CD4-positive, alpha-beta T cell treated with Interleukin-15 for 4 hours (primary cell): ENCODE measurements at regions not wholly inside any gene's neighbourhood (a gene's known extent, or its start where the extent isn't known, plus 50 kb on each side); places are given as distances from the start of the nearest gene placed in this dataset.
A peak's percentile ranks its signal among the peaks of the same experiment; 100 is the strongest.
"Not testable (repeated sequence)": the region's sequence is repeated elsewhere in the genome, so short reads cannot be mapped to it uniquely, and the experiment has no call there.

Source experiments
- DNase-seq: peaks from one replicate; pipeline ENCODE4 v3.0.0-alpha.2; 2020; ENCODE audit warnings: low spot score

DNA sequence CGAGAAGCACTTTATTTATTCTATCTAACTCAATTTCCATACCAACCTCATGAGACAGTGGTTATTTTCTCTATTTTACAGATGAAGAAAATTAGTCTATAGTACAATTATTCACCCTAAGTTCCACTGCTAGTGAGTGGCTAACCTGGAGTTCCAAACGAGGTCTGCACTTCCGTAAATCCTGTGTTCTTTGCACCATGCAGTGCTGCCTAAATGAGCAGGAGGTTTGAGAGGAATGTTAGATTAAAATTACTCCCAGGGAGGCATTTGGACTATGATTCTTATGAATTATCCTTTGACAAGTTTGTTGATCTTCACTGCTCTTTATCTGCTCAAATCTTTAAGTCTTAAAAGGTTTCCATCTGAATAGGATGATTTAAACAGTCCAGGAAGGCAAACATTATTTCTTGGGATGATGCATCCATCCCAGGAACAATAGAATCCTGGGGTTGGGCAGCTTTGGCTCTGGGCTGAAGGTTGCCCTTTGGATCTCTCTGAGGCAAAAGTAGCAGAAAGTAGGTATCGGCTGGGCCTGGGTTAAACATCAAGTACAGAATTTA lies 400.8 kb downstream of the REEP3 start:
- DNase-seq: no peak

DNA sequence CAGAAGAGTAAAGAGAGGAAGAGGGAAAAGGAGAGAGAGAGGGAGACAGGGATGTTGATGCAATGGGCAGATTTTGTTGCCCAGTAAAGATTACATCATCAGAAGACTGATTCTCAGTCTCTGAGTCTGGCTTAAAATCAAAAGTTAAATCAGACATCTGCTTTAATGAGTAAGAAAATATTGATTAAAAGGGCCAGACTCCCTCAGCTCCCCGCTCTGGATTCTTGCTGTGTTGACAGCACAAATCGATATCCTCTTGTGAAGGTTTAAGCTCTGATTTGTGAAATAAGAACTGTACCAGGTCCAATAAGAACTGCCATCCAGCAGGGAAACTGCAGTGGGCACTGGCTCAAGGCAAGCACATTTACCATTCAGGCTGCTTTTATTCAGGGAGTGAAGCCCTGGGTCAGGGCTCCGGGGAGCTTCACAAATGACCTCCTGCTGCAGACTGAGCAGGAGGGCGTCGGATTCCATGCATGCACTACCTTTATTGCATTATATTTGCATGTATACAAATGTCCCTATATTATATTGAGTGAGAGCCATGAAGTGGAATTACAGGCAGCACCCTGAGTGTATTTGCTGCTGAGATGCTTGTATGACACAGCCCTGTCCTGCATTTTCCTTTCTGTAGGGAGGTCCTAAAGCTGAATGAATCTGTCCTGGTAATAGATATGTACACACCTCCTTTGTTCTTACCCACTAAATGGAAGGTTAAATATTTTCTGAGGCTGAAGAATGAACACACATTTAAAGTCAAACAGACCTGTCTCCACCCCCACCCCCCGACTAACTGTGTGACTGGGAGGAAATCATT lies 401.5 kb downstream of the REEP3 start:
- DNase-seq: no peak

- DNase-seq: no peak
Observed at GRCh38 chr10:63929831-63930467, 408.7 kb downstream of the REEP3 start.

DNA sequence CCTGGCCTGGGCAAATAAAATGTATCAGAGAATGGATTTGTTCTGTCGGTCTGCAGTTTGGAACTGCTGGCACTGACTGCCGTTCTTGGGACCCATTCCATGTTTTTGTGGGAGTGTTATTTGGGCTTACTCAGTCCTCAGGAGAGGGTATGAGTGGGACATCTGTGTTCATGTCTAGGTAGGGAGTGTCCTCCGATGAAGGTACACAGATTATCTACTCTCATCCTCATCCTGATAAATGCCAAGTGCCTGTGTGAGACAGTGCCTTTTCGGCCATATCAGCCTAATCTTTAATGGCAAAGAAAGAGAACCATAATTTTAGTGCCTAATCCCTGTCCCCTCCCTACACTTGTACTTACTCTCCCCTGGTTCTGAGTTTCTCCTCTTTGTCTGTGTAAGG lies 409.4 kb downstream of the REEP3 start:
- DNase-seq: no peak

DNA sequence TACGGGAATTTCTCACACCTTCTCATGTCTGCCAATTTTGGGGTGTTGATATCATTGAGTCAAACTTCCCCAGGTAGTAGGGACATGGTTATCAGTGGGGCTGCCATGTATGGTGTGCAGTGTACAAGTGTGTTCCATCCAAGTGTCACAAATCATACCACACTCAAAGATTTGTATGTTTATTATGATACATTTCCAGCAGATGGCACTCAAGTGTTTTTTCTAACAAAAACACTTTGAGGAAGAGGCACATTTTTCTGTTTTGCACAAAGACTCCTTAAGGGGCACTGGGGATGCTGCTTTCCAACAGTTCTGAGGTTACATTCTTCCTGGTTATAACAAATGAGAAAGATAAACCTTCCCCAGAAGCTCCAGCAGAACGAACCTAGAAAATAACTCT lies 414.5 kb downstream of the REEP3 start:
- DNase-seq: no peak

- DNase-seq: no peak
Observed at GRCh38 chr10:63940277-63940922, 419.2 kb downstream of the REEP3 start.

- DNase-seq: no peak
Observed at GRCh38 chr10:63964406-63964805, 443.2 kb downstream of the REEP3 start.

DNA sequence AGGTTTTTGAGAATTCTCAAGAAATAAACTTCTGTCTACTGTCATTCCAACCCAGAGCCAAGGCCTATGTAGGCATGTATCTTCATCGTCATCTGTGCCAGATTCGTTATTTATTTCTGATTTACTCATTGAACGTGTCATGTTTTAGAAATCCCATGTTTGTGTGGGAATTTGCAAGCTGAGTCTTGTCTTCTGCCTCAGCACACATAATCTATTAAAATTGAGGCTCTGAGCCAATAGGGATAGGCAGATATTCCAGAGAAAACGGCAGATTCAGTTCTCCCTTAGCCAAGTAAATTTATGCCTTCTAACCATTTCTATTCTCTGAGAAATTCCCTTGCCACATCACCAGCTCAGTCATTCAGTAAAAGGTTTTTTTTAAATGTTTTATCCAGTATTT lies 444.6 kb downstream of the REEP3 start:
- no peak for DNase-seq

- no peak for DNase-seq
Observed at GRCh38 chr10:63972949-63973827, 452.0 kb downstream of the REEP3 start.

GRCh38 chr10:63976538-63976937 lies 455.3 kb downstream of the REEP3 start:
- DNase-seq: peak; percentile 6

GRCh38 chr10:63977329-63977923 lies 456.2 kb downstream of the REEP3 start:
- DNase-seq: no peak

DNA sequence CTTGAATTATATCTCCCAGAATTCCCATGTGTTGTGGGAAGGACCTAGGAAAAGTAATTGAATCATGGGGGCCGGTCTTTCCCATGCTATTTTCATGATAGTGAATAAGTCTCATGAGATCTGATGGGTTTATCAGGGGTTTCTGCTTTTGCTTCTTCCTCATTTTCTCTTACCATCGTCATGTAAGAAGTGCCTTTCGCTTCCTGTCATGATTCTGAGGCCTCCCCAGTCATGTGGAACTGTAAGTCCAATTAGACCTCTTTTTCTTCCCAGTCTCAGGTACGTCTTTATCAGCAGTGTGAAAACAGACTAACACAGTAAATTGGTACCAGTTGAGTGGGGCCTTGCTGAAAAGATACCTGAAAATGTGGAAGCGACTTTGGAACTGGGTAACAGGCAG lies 459.7 kb downstream of the REEP3 start:
- not testable (repeated sequence) for DNase-seq

DNA sequence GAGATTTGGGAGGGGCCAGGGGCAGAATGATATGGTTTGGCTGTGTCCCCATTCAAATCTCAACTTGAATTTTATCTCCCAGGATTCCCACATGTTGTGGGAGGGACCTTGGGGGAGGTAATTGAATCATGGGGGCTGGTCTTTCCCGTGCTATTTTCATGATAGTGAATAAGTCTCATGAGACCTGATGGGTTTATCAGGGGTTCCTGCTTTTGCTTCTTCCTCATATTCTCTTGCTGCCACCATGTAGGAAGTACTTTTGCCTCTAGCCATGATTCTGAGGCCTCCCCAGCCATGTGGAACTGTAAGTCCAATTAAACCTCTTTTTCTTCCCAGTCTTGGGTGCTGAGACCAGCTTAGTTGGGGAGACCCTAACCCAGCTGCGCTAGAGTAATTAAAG lies 462.9 kb downstream of the REEP3 start:
- not testable (repeated sequence) for DNase-seq

- DNase-seq: no peak
Observed at GRCh38 chr10:63986536-63986935, 465.3 kb downstream of the REEP3 start.

DNA sequence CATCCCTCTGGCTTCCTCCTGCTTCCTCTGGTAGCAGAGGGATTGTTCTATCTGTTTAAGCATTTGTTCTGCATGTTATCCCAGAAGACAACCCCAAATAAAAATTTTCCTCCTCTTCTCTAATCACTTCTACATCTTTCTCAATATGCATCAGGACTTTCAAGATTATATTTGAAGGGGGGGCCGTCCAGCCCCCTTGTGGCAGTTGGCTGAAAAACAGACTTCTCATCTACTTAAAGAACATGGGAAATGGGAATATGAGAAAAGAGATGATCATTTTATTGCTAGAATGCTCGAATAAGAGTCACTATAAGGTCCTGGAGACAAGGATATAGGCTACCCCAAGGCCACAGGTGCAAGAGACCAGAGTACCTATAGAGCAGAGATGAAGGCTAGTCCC lies 466.0 kb downstream of the REEP3 start:
- DNase-seq: no peak

DNA sequence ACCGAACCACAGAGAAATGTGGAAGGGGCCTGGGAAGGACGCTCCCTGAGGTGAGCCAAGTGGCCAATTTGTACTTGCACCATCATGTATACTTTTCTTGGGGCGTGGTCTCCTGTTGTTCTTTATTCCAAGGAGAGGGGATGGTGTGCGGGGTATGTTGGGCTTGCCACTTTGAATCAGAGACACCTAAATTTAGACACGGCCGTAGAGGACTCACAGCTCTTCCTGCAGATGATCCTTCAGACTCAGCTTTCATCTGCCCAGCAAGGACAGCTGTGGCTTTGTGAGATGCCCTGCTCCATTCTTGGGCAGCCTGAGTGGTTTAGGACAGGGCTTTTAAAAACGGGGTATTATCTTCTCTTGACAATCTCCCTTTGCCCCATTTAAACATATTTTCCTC lies 473.2 kb downstream of the REEP3 start:
- no peak for DNase-seq

- DNase-seq: no peak
Observed at GRCh38 chr10:64007157-64007556, 486.0 kb downstream of the REEP3 start.

DNA sequence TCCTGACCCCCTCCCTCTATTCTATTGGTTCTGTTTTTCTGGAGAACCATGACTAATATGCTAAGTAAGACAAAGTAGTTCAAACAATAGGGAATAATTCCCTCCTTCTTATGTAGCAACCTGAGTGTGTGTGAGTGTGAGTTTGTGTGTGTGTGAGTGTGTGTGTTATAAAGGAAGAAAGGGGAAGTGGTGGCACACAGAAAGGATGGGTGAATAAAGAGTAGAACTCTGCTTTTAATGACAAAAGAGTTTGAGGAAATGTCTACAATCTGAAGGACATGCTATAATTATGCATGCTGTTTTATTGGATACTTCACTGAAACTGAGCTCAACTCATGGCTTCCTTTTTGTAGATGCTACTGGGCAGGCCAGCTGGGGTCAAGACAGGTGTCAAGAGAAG lies 489.5 kb downstream of the REEP3 start:
- no peak for DNase-seq

GRCh38 chr10:64011912-64012714 lies 490.9 kb downstream of the REEP3 start:
- DNase-seq: no peak

DNA sequence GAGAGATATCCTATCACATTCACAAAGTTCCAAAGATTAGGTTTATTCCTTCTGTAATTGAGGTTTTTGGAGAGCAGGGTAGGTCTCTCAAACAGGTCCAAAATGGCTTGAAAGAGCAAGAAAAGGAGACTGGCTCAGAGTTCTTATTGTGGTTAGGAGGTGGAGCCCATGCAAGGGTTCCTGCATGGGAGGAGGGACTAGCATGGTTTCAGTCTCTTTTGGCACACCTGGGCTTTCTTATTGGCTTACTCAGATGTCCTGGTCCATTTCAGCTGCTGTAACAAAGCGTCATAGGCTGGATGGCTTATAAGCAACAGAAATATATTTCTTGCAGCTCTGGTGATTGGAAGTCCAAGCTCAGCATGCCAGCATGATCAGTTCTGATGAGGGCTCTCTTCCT lies 493.1 kb downstream of the REEP3 start:
- no peak for DNase-seq
